HK-2 (cell line): ENCODE measurements at regions not wholly inside any gene's neighbourhood (a gene's known extent, or its start where the extent isn't known, plus 50 kb on each side); places are given as distances from the start of the nearest gene placed in this dataset.
"Not testable (repeated sequence)": the region's sequence is repeated elsewhere in the genome, so short reads cannot be mapped to it uniquely, and the experiment has no call there.

Experiments used
- DNase-seq: peaks from one replicate; pipeline ENCODE4 v3.0.0-alpha.2; 2018; ENCODE audit not compliant: unreplicated experiment

DNA sequence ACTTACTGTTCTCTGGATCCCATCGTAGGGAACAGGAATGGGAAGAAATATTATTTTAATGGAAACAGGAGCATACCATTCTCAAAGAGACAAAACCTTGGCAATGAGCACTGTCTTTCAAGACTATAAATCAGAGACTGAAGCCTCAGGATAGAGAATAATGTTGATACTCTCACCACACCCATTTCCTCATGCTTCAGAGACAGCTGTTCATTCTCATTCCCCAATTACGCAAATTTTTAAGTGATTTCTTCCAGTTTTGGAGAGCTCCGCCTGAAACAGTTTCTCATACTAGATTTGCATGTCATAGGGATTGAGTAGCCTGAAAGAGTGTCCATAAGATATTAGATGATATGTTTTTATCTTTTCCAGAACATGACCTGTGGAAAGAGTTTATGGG lies 290.5 kb upstream of the RASA1 start:
- no peak for DNase-seq

DNA sequence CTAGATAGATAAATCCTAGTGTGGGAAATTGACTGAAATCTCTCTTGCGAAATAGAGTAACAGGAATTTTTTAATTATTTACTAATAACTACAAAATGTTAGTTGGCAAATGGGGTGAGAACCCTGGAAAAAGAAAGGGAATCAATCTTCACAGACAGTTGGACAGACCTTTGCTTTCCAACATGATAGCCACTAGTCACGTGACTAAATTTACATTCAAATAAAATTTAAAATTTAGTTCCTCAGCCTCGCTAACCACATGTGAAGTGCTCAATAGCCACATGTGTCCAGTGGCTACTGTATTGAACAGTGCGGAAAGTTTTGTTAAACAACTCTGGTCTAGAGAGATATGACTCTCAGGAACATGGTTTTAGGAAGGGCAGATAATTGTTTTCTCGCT lies 289.9 kb upstream of the RASA1 start:
- DNase-seq: no peak

DNA sequence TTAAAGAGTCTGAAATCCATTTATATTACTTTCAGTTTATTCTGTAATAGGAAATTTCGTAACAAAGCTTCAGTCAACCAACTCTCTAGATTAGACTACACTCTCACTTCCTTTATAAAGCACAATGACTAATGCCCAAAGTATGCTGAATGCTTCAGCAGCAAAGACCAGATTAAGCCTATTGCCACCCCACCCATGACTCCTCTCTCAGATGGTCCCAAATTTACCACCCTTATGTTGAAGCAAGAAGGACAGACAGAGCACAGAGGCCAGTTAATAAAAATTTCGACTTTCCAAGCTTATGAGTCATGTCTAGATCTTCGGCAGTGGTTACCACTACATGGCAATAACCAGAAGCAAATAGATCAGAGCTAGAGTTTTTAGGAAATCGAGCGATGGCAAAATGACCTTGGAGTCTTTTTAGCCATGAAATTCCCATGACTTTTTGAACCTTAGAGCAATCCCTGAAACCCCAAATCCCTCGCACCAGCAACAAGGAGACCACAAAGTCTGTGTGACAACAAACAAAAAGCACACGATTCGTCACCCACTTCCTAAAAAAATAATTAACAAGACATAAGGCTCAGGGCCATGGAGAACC lies 287.8 kb upstream of the RASA1 start:
- DNase-seq: no peak

DNA sequence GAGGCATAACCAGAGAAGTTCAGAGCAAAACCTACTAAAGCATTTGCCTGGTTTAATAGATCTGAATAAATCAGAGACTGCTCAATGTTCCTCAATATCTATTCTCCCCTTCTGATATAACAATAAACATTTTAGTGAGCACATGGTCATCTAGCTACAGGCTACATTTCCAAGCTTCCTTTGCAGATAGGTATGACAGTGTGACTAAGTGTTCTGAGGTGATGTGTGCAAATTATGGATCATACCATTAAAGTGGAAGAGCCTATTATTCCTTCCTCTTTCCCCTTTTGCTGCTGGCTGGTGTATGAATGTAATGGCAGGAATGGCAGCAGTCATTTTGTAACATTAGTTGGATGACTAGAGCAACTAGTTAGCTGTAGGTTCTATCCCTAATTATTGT lies 285.8 kb upstream of the RASA1 start:
- DNase-seq: no peak

DNA sequence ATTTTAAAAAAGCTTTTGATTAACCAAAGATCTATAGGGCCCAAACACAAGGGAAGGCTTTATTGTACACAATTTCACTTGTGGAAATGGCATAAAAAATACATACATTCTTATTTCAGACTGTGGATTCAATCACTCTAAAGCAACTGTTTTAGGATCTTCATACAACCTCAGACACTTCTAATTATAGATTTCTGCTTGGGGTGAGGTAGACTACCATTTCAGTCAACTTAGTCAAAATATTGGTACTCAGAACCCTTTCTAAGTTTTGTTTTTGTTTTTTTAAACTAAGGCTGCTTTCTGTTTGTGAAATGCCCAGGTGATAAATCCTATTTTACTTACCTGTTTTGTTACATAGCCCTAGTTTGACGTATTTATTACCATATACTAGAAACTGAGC lies 284.5 kb upstream of the RASA1 start:
- DNase-seq: no peak

DNA sequence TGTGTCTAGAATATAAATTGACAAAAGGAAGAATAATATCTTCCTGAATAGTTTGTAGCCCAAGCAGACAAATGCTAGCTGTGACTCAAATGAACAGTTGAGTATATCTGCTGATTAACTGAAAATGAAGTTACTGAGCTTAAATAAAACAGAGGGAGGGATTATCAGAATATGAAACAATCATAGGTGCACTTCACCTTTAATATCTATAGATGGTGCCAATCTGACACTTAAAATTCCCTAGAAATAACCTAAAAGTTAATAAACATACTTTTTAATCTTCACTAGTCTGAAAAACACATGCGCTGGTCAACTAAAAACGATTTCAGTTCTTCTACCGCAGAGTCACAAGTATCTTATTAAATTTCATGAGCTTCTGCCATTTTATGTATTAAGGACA lies 280.8 kb upstream of the RASA1 start:
- DNase-seq: no peak

DNA sequence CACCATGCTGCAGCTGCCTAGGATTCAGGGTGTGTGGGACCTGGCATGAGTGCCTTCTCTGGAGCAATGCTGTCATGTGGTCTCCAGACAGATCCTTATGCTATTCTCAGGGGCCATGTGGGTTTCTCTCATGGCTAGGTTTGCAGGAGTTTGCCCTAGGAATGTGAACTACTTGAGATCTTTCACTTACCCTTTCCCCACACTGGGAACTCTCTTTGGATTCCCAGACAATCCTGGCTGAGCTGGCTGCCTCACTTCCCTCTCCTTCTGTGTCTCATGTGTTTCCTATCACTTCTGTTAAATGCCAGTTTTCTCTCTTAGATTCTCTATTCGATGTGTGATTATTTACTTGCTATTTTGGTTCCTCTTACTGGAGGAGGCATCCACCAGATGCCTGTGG lies 270.2 kb upstream of the RASA1 start:
- no peak for DNase-seq

DNA sequence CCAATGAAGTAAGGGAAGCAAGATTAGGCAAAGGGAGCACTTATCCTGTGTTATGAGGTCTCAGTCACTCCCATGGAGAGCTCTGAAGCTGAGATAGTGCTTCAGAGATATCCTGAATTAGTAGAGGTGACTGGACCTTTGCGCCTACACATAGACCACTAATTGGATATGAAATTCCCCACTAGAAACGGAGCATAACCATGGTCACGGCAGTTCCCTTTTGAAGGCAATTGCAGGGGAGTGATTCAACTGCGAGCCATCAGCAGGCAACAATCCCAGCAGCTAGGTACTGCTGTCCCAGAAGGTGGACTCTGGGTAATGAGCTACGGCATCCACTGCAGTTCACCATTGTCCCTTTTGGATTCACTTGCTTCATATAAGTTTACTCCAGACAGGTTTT lies 267.7 kb upstream of the RASA1 start:
- peak; percentile 56 for DNase-seq

DNA sequence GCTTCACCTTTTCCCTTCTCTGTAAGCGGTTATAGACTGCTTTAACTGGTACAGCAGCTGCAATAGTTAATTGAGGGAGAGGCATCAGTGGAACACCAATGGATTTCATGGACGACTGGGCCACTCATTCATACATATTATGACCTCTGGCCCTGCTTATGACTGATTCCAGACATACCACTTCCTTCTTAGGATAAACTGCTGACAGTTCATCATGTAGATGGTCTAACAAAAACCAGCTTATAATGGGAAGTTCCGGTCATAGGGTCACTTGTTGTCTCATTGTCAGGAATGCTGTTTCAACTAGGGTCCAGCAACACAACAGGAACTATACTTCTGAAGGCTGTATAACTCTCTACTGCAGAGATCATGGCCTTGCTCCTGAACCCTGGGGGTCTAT lies 265.2 kb upstream of the RASA1 start:
- peak; percentile 11 for DNase-seq

DNA sequence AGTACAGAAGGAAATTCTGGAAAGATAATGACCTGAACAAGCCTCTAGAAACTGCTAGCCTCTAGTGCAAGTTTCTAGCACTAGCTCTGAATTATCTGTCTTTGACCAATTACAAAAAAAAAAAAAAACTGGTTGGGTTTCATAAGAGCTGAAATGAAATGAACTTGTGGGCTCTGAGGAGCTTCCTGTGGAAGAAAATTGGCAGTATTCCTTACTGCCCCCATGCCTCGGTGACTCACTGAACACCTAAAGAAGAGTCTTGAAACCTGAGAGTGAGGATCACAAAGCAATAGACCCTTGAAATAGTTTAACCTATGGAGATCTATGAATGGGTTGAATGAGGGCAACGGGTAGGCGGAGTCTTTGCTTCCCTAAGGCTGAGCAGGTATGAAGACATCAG lies 263.6 kb upstream of the RASA1 start:
- peak; percentile 11 for DNase-seq

DNA sequence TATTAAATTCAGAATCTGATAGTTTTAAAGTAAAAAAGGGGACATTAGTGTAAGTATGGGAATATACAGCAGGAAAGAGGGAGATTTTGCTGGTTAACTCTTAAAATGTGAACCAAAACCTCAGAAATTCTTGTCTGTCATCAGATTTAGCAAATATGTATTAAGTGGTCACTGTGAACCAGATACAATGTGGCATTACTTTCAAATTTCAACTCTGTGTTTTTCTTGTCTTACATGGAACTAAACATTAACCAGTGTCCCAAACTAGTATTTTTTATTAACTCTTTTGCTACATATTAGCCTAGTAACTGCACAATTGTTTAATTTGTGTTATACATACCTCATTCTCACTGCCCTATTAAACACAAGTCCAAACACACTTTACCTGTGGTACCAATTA lies 259.9 kb upstream of the RASA1 start:
- no peak for DNase-seq

DNA sequence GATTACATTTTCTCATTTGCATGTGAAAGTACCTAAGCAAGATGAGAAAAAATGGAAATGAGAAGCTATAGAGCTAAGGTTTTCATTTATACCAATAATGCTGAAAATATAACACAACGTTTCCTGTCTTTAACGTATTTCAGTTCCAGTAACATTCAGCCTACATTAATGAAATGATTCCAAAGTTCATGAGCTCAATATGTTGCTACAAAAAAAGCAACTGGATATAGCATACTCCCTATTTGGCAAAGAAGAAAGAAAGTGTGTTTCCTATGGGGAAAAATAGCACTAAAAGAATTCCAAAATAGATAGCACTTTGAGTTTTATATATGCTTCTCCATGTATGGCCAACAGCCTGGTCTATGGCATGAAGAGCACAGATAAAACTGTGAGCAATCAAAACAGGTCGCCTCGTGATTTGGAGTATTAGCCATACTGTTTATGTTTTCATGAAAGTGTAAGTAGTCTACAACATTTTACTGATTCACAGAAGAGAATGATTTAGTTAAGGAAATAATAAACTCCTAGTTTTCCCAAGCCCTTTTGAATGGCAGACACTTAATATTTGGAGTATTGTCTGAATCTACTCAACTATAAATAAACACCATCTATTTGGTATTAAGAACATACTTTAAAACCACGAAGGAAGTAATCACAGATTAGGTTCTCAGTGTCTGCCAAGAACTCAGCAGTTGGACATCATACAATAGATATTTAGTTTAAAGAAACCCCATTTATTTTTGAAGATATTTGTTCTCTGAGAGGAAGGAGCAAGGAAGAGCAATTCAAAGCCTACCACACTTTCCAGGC lies 258.7 kb upstream of the RASA1 start:
- no peak for DNase-seq

DNA sequence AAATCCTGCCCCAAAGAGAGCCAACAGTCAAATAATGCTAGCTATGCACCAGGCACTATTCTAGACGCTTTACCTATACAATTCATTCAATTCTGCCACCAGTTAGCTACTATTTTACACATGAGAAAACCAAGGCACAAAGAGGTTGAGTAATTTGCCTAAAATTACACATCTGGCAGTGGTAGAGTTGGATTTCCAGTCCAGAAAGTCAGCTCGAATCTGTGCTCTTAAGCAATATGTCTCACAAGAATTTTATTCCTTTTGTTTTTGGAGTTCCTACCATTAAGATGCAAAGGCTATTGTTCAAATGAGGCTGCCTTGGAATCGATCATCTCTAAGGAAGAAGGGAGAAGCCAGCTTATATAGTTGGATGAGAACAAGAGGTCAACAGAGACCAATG lies 256.9 kb upstream of the RASA1 start:
- DNase-seq: no peak

DNA sequence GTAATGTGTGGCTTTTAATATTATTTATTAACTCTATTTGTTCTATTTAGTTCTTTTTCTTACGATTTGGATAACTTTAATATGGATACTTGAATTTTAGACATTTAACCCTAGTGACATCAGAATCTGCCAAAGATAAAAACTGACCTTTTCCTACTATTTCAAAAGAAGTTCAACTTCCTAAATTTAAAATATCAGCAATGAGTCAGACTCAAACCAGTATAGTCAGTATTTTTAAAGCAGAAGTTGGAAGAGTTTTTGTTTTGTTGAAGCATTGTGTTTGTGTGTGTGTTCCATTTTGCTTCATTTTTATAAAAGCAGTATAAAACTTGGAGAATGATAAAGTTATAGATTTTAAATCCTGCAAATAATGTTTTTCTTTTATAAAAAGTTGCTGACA lies 251.8 kb upstream of the RASA1 start:
- no peak for DNase-seq

DNA sequence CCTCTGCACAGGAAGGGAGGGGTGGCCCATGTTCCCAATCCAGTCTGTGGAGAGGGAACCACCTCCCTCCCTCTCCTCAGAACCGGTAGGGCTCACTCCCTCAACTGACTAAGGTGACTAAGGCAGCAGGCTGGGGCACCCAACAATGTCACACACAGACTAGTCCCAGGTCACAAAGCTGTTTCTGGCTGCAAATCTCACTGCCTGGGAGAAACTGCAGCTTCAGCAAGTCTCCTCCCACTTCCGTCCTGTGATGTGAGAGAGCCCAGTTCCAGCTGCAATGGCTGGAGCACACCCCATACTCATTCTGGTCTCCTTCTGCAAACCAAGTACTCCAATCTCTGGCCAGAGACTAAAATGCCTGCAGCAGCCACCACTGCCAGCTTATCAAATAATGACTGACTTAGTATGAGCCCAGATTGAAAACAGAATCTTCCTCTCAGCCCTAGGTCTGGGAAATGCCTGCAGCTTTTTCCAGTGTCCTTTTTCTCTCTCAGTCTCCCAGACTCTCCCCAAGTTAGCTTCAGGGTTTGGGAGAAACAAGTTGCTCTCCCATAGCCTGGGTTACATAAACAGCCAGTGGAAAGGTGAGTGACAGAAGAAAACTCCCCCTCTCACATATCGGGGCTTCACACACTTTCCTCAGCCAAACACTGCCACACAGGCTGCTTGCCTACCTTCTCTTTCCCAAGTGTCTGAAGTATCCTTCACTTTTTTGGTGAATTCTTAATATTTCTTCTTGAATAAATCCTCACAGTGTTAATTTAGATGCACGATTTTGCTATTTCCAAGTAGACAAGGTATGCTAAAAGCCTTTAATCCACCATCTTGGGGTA lies 247.4 kb upstream of the RASA1 start:
- DNase-seq: no peak

DNA sequence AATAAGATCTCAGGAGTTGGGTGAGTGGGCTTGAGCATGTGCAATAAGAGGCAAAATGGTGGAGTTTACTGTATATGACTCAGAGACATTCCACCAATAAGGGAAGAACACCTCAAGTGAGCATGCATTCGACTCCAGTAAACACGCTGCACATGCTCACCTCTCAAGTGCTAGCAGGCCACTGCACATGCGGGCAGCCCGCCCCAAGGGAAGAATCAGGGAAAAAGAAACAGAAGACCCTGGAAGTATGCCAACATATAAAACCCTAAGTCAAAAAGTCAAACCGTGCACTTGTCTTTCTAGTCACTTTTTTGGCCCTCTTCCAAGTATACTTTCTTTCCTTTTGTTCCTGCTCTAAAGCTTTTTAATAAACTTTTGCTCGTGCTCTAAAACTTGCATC lies 245.3 kb upstream of the RASA1 start:
- DNase-seq: no peak

DNA sequence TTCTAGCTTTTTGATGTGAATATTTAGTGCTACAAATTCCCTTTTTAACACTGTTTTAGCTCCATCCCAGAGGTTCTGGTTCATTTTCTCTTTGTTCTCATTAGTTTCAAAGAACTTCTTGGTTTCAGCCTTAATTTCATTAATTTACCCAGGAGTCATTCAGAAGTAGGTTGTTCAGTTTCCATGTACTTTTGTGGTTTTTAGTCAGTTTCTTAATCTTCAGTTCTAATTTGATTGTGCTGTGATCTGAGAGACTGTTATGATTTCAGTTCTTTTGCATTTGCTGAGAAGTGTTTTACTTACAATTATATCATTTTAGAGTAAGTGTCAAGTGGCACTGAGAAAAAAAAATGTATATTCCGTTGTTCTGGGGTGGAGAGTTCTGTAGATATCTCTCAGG lies 240.1 kb upstream of the RASA1 start:
- no peak for DNase-seq

DNA sequence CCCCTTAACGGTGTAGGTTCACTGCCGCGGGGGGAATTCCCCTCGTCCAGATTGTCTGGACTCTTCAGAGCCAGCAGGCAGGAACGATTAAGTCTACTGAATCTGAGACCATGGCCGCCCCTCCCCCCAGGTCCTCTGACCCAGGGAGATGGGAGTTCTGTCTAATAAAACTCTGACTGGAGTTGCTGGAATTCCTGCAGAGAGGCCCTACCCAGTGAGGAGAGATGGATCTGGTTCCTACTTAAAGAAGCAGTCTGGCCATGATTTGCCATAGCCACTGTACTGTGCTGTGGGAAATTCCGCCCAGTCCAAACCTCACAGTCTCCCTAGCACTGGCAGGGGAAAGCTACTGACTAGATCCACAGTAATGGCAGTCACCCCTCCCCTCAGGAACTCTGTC lies 237.7 kb upstream of the RASA1 start:
- DNase-seq: no peak

DNA sequence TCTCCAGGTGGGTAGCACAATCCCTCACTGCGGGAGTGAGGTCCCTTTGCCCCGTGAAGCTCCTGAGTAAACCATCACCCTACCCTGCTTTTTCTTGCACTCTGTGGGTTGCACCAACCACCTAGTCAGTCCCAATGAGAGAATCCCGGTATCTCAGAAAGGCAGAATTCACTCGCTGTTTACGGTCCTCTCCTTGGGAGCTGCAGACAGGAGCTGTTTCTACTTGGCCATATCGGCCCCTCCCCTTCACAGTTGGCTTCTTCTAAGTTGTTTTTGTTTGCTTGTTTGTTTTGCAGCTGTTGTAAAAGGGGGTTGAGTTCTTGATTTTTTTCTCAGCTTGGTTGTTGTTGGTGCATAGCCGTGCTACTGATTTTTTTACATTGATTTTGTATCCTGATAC lies 237.0 kb upstream of the RASA1 start:
- DNase-seq: no peak

DNA sequence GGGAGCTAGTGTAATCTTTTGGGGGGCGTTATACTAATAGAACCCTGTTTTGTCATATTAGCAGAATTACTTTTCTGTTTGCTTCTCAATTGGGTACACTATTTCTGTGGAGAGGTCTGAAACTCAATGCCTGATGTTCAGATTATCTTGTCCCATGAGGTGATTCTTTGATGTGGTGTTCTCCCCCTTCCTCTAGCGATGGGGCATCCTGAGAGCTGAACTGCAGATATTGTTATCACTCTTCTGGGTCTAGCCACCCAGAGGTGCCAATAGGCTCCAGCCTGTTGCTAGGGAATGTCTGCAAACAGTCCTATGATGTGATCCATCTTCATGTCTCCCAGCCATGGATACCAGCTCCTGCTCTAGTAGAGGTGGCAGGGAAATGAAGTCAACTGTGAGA lies 233.1 kb upstream of the RASA1 start:
- no peak for DNase-seq

DNA sequence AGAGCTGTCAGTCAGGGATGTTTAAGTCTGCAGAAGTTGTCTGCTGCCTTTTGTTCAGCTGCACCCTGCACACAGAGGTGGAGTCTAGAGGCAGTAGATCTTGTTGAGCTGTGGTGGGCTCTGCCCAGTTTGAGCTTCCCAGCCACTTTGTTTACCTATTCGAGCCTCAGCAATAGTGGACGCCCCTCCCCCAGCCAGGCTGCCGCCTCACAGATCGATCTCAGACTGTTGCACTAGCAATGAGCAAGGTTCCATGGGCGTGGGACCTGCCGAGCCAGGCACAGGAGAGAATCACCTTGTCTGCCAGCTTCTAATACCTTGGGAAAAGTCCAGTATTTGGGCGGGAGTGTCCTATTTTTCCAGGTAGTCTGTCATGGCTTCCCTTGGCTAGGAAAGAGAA lies 225.1 kb upstream of the RASA1 start:
- no peak for DNase-seq

DNA sequence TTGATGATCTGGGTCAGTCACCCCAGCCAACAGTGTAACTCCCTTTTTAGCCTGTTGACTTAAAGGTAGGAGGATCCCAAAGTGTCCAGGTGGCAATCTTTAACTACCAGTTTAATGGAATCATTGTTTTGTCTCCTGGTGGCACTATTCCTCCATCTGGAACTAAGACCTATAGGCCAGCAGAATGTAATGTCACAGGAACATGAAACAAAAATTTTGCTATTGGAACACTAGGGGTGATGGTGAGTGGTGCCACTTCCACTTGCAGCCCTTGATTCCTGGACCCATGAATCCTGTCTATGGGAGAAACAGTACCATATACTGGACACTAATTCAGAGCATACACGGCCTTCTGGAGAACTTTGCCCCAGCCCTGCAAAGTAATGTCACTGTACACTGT lies 219.5 kb upstream of the RASA1 start:
- DNase-seq: no peak

DNA sequence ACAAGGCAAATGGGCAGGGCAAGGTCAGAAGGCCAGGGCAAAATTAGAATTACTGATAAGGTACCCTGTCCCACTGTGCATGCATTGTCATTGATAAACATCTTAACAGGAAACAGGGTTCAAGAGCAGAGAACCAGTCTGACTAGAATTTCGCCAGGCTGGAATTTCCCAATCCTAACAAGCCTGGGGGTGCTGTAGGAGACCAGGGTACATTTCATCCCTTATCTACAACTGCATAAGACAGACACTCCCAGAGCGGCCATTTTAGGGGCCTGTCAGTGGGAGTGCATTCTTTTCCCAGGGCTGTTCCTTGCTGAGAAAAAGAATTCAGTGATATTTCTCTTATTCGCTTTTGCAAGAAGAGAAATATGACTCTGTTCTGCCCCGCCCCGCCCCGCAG lies 218.7 kb upstream of the RASA1 start:
- DNase-seq: not testable (repeated sequence)
